K562 (cell line): ENCODE measurements at regions not wholly inside any gene's neighbourhood (a gene's known extent, or its start where the extent isn't known, plus 50 kb on each side); places are given as distances from the start of the nearest gene placed in this dataset.

ENCODE experiments used
- ATAC-seq: fragments of 200-7000 bp; cut with Tn5 transposase; 3 replicates; pipeline ENCODE4 v1.9.1; 2020; ENCODE audit warnings: moderate library complexity
- BruUV-seq: library from RNA; stranded (reverse); fragments of 400-500 nt; replicated peaks from 2 replicates; lab custom pipeline; 2021; lab: Mats Ljungman, UMichigan
- CTCF ChIA-PET: fragments of 300-600 bp; formaldehyde crosslinking; extraction: SDS; loops from one replicate; lab custom pipeline; 2021; ENCODE audit warnings: low intra/inter-chr PET ratio; lab: Yijun Ruan, JAX
- POLR2A ChIA-PET: fragments of 300-600, 350-650 bp; sonication (Branson Sonifier 250); formaldehyde crosslinking; extraction: SDS; loops from one replicate; lab custom pipeline; 2021; ENCODE audit warnings: antibody characterized with exemption, inconsistent platforms; lab: Yijun Ruan, JAX
- DNase-seq, 4 experiments: peaks; one replicate each; pipeline versions ENCODE4 v3.0.0 to v3.0.0-alpha.2; 2011 to 2018; ENCODE audit warnings: low spot score in 3 of 4, mixed read lengths in 3 of 4; ENCODE audit errors: extremely low read depth in 1 of 4
- FAIRE-seq: peaks from 2 replicates; lab custom pipeline; 2011; peaks lifted over from hg19 to GRCh38; lab: Jason Lieb, UNC
- H2AFZ ChIP-seq: 2 replicates; pipeline ENCODE4 v1.6.0; 2011; ENCODE audit warnings: low read depth, low read length, control low read depth, inconsistent platforms
- H3K27ac ChIP-seq: fragments of 200-600 bp; 3 replicates; pipeline ENCODE4 v1.8.0; 2011; ENCODE audit warnings: low read depth, mild to moderate bottlenecking, control low read depth, inconsistent platforms, low read length, moderate library complexity, mixed read lengths; ENCODE audit errors: extremely low read depth
- H3K27me3 ChIP-seq, 2 experiments: fragments of 300-600 bp in 1 of 2; 2 replicates in 1 of 2; 3 replicates in 1 of 2; pipeline versions ENCODE4 v1.6.0 to v1.8.0; 2011; ENCODE audit warnings: inconsistent platforms in 2 of 2, low read length in 2 of 2, mild to moderate bottlenecking in 1 of 2, mixed read lengths in 1 of 2, moderate library complexity in 1 of 2; ENCODE audit not compliant: control insufficient read depth in 2 of 2, insufficient read depth in 2 of 2
- H3K36me3 ChIP-seq: fragments of 300-600 bp; 3 replicates; pipeline ENCODE4 v1.8.0; 2011; ENCODE audit warnings: mild to moderate bottlenecking, low read length, inconsistent platforms; ENCODE audit not compliant: control insufficient read depth, insufficient read depth
- H3K4me1 ChIP-seq, 2 experiments: fragments of 200-600 bp in 1 of 2; replicated peaks in 1 of 2; 2 replicates in 1 of 2; 3 replicates in 1 of 2; pipeline versions ENCODE4 v1.5.1 to v1.8.0; 2011; ENCODE audit warnings: inconsistent platforms in 2 of 2, low read length in 2 of 2, mild to moderate bottlenecking in 1 of 2, mixed read lengths in 1 of 2, moderate library complexity in 1 of 2; ENCODE audit not compliant: control insufficient read depth in 2 of 2, insufficient read depth in 2 of 2
- H3K4me2 ChIP-seq: 2 replicates; pipeline ENCODE4 v1.6.1; 2011; ENCODE audit warnings: low read length, control low read depth, inconsistent platforms, mixed read lengths; ENCODE audit not compliant: insufficient read depth
- H3K4me3 ChIP-seq: fragments of 200-600 bp; sonication (generic), shearing (Covaris generic); 2 replicates; pipeline ENCODE4 v1.5.1; 2016; ENCODE audit warnings: control low read depth, inconsistent platforms
- H3K79me2 ChIP-seq: fragments of 200-600 bp; 3 replicates; pipeline ENCODE4 v1.8.0; 2011; ENCODE audit warnings: low read length, inconsistent platforms; ENCODE audit not compliant: control insufficient read depth, insufficient read depth
- H3K9ac ChIP-seq, 2 experiments: 2 replicates each; pipeline versions ENCODE4 v1.6.0 to v1.6.1; 2011; ENCODE audit warnings: low read depth in 2 of 2, low read length in 2 of 2, control low read depth in 1 of 2, inconsistent platforms in 1 of 2, mild to moderate bottlenecking in 1 of 2, mixed read lengths in 1 of 2; ENCODE audit not compliant: insufficient read depth in 1 of 2
- H3K9me1 ChIP-seq: one replicate; pipeline ENCODE4 v1.6.0; 2011; ENCODE audit warnings: inconsistent platforms, mild to moderate bottlenecking, low read length, moderate library complexity; ENCODE audit not compliant: control insufficient read depth, insufficient read depth
- H3K9me3 ChIP-seq: replicated peaks from 2 replicates; pipeline ENCODE4 v1.5.1; 2011; ENCODE audit warnings: low read depth, low read length, inconsistent platforms; ENCODE audit not compliant: control insufficient read depth, insufficient read depth
- H4K20me1 ChIP-seq: replicated peaks from 2 replicates; pipeline ENCODE4 v1.6.1; 2011; ENCODE audit warnings: low read length, inconsistent platforms, mixed read lengths; ENCODE audit not compliant: control insufficient read depth, insufficient read depth
- CTCF ChIP-seq, 3 experiments: IDR thresholded peaks in 2 of 3; conservative IDR thresholded peaks in 1 of 3; 2 replicates each; pipeline ENCODE4 v1.5.1; 2011 to 2012; ENCODE audit warnings: low read length in 3 of 3, mild to moderate bottlenecking in 3 of 3, control low read depth in 2 of 3, improper control_type of control experiment in 1 of 3, inconsistent platforms in 1 of 3, low read depth in 1 of 3, mixed read lengths in 1 of 3, moderate library complexity in 1 of 3; ENCODE audit not compliant: insufficient read depth in 2 of 3
- RBM25 ChIP-seq: fragments of 200-400 bp; formaldehyde crosslinking; IDR thresholded peaks from 2 replicates; pipeline ENCODE4 v1.6.1; 2018; ENCODE audit warnings: low read length, low read depth, moderate library complexity; ENCODE audit not compliant: severe bottlenecking
- YY1 ChIP-seq, 3 experiments: IDR thresholded peaks; 2 replicates each; pipeline ENCODE4 v1.6.1; 2011; ENCODE audit warnings: low read length in 2 of 3, mild to moderate bottlenecking in 2 of 3, moderate library complexity in 2 of 3, borderline replicate concordance in 1 of 3, control low read depth in 1 of 3, low read depth in 1 of 3; ENCODE audit not compliant: insufficient read depth in 3 of 3, insufficient replicate concordance in 2 of 3, control insufficient read depth in 1 of 3, insufficient read length in 1 of 3; ENCODE audit errors: extremely low read depth in 1 of 3
- ZFP1 ChIP-seq: fragments of 450-650 bp; formaldehyde crosslinking; IDR thresholded peaks from 2 replicates; pipeline ENCODE4 v1.4.0; 2020; ENCODE audit warnings: mild to moderate bottlenecking, mixed read lengths
- ZFP30 ChIP-seq: fragments of 250-450 bp; sonication (Bioruptor Pico); IDR thresholded peaks from 2 replicates; pipeline ENCODE4 v1.8.0; 2022; ENCODE audit warnings: moderate library complexity, mild to moderate bottlenecking, inconsistent platforms, borderline replicate concordance
- ZNF232 ChIP-seq: sonication (generic); formaldehyde crosslinking; IDR thresholded peaks from 2 replicates; pipeline ENCODE4 v1.8.0; 2022; ENCODE audit warnings: mild to moderate bottlenecking, missing genetic modification reagents
- WGBS: fragments of 100-300 bp; shearing (Covaris generic); methylation state at CpG from one replicate; pipeline ENCODE4 v1.1.6; 2016; ENCODE audit warnings: low coverage, mixed read lengths; ENCODE audit not compliant: insufficient coverage; ENCODE audit errors: missing lambda C conversion rate; 5-methylcytosine and 5-hydroxymethylcytosine counted together
- in situ Hi-C: fragments of 300-500 bp; cut with MboI; formaldehyde crosslinking; loops from 4 replicates; pipeline ENCODE4 v1.15.0; 2018; ENCODE audit warnings: inconsistent platforms, mixed read lengths
- intact Hi-C: fragments of 100-400 bp; cut with micrococcal nuclease; formaldehyde crosslinking; loops from 2 replicates; pipeline ENCODE4 v1.14.2; 2022

DNA sequence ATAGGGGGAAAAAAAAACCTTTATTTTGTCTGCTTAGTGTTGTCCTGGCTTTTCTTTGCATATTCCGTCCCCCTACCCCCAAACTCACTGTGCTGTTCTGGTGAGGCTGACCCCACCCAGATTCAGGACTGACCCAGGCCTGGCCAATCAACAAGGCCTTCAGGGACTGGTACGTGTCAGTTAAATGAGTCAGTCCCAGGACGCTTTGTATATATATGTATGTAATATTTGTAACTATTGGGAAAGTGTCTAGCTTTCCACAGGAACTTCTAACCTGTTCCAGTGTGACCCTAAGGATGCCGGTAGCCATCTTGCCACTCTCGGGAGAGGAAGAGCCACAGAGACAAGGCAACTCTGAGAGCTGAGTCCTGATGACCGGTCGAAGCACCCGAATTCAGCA lies 107.4 kb downstream of the VCPKMT start:
- Histone ChIP-seq H3K9ac (no peak overlapping the region), H3K4me3 (no peak overlapping the region), H2AFZ (peak overlapping the region; percentile 45; the same call in 1 of the 2 replicates), H3K4me1 (peaks cover 14 to 15% of the 10 kb centered on the region in 2 experiments), H3K9me3 (no peaks in the 10 kb centered on the region), H3K27ac (no peak overlapping the region), H3K79me2 (no peaks in the 10 kb centered on the region), H4K20me1 (no peaks in the 10 kb centered on the region), H3K27me3 (no peaks in the 10 kb centered on the region), H3K9me1 (no peaks in the 10 kb centered on the region), H3K36me3 (no peaks in the 10 kb centered on the region), H3K4me2 (no peak overlapping the region)
- in situ Hi-C loops (no loop called here), intact Hi-C loops (no loop called here)
- POLR2A ChIA-PET, result interaction anchor here (1.0 kb wide), 1 partner anchor 15 kb away, joined by 4 read pairs; no protein-coding TSS in a partner anchor
- no peak for TF ChIP-seq ZNF232 (CRISPR knock-in tag)
- TF ChIP-seq RBM25, result no peak
- no peak for TF ChIP-seq ZFP30 (CRISPR knock-in tag)
- peak in 1 of 3 experiments; percentile 8 for TF ChIP-seq YY1 (IDR thresholded peaks at IDR 0.05; ENCODE audit: borderline replicate concordance in 1 of 3, control insufficient read depth in 1 of 3, extremely low read depth in 1 of 3, insufficient read depth in 3 of 3, insufficient read length in 1 of 3, insufficient replicate concordance in 2 of 3, low read depth in 1 of 3, low read length in 2 of 3)
- no peak for TF ChIP-seq ZFP1 (CRISPR knock-in tag)
- TF ChIP-seq CTCF (IDR thresholded peaks at IDR 0.05 in 2 of 3, conservative IDR thresholded peaks at IDR 0.05 in 1 of 3; ENCODE audit: insufficient read depth in 2 of 3, low read depth in 1 of 3, low read length in 3 of 3), result no peak
- 68% methylated on average over 8 of the region's 8 CpGs for WGBS
- FAIRE-seq, result no peak
- DNase-seq, result no peak
- BruUV-seq, result no TSS peak
- CTCF ChIA-PET, result no interaction called here
- no peak for ATAC-seq
